CD4-positive, alpha-beta memory T cell (primary cell): ENCODE measurements at regions not wholly inside any gene's neighbourhood (a gene's known extent, or its start where the extent isn't known, plus 50 kb on each side); places are given as distances from the start of the nearest gene placed in this dataset.
"Not testable (repeated sequence)": the region's sequence is repeated elsewhere in the genome, so short reads cannot be mapped to it uniquely, and the experiment has no call there.

Source experiments
- CTCF ChIA-PET: fragments of 350-600 bp; sonication (Branson Sonifier 250); formaldehyde crosslinking; loops from one replicate; lab custom pipeline; 2021; ENCODE audit warnings: inconsistent platforms; ENCODE audit not compliant: partially characterized antibody; lab: Charles Lee
- POLR2A ChIA-PET: fragments of 350-600 bp; sonication (Branson Sonifier 250); formaldehyde crosslinking; loops from one replicate; lab custom pipeline; 2021; ENCODE audit not compliant: partially characterized antibody; lab: Charles Lee
- DNase-seq, 5 donors: peaks; one replicate each; pipeline versions ENCODE4 v3.0.0 to v3.0.0-alpha.2; 2020 to 2022; ENCODE audit warnings: mixed read lengths in 1 of 5
- H3K27ac ChIP-seq: one replicate; pipeline ENCODE4 v1.7.0; 2013; ENCODE audit warnings: low read depth, low read length
- H3K27me3 ChIP-seq: 2 replicates; pipeline ENCODE4 v1.7.0; 2013; ENCODE audit warnings: mild to moderate bottlenecking, low read length, moderate library complexity; ENCODE audit not compliant: insufficient read depth
- H3K36me3 ChIP-seq: 2 replicates; pipeline ENCODE4 v1.7.0; 2013; ENCODE audit warnings: mild to moderate bottlenecking, low read length, moderate library complexity; ENCODE audit not compliant: insufficient read depth
- H3K4me1 ChIP-seq: 2 replicates; pipeline ENCODE4 v1.7.0; 2013; ENCODE audit warnings: mild to moderate bottlenecking, low read length, moderate library complexity; ENCODE audit not compliant: insufficient read depth
- H3K4me3 ChIP-seq, 2 donors: one replicate each; pipeline ENCODE4 v1.7.0; 2013; ENCODE audit warnings: low read length in 2 of 2, mild to moderate bottlenecking in 1 of 2
- H3K9me3 ChIP-seq, 2 donors: one replicate each; pipeline ENCODE4 v1.7.0; 2013; ENCODE audit warnings: low read length in 2 of 2, control low read depth in 1 of 2; ENCODE audit not compliant: control insufficient read depth in 1 of 2
- H3K27ac Mint-ChIP-seq, 7 donors: one replicate each; pipeline ENCODE4 v1.8.0; 2020 to 2021; ENCODE audit warnings: mixed read lengths in 7 of 7, mild to moderate bottlenecking in 6 of 7, inconsistent platforms in 3 of 7, moderate library complexity in 3 of 7
- H3K27me3 Mint-ChIP-seq, 2 donors: one replicate each; pipeline ENCODE4 v1.8.0; 2020 to 2021; ENCODE audit warnings: mixed read lengths in 2 of 2
- H3K36me3 Mint-ChIP-seq, 2 donors: one replicate each; pipeline ENCODE4 v1.8.0; 2020 to 2021; ENCODE audit warnings: mixed read lengths in 2 of 2, inconsistent platforms in 1 of 2, mild to moderate bottlenecking in 1 of 2
- H3K4me1 Mint-ChIP-seq, 4 donors: one replicate each; pipeline ENCODE4 v1.8.0; 2020 to 2021; ENCODE audit warnings: mixed read lengths in 4 of 4, mild to moderate bottlenecking in 1 of 4
- H3K4me3 Mint-ChIP-seq, 8 donors: one replicate each; pipeline ENCODE4 v1.8.0; 2020 to 2021; ENCODE audit warnings: mixed read lengths in 8 of 8, mild to moderate bottlenecking in 7 of 8, moderate library complexity in 6 of 8, inconsistent platforms in 3 of 8
- H3K9me3 Mint-ChIP-seq, 8 donors: one replicate each; pipeline ENCODE4 v1.8.0; 2020 to 2021; ENCODE audit warnings: mixed read lengths in 8 of 8, mild to moderate bottlenecking in 5 of 8, inconsistent platforms in 3 of 8, moderate library complexity in 1 of 8
- intact Hi-C: fragments of 100-400 bp; cut with micrococcal nuclease; formaldehyde crosslinking; loops from one replicate; pipeline ENCODE4 v1.15.1; 2023

GRCh38 chr3:82128271-82128670 lies 366.8 kb upstream of the GBE1 start:
- Histone ChIP-seq H3K4me3 (no peak overlapping the region), H3K36me3 (no peaks in the 10 kb centered on the region), H3K9me3 (no peaks in the 10 kb centered on the region), H3K4me1 (no peaks in the 10 kb centered on the region), H3K27me3 (no peaks in the 10 kb centered on the region), H3K27ac (no peak overlapping the region)
- intact Hi-C loops: no loop called here
- DNase-seq: no peak
- ChIA-PET CTCF (interaction anchor here (0.7 kb wide), 2 partner anchors 13 to 16 kb away, joined by 3 read pairs; no protein-coding TSS in a partner anchor), POLR2A (no interaction called here)
- Mint-ChIP-seq H3K27ac (no peak overlapping the region), H3K27me3 (peaks cover 0 to 1% of the 10 kb centered on the region in 2 donors), H3K4me3 (no peak overlapping the region), H3K4me1 (peaks cover 0 to 2% (median 0%) of the 10 kb centered on the region in 4 donors), H3K9me3 (peaks cover 0 to 3% (median 0%) of the 10 kb centered on the region in 8 donors), H3K36me3 (no peaks in the 10 kb centered on the region)

- no peaks in the 10 kb centered on the region for H3K4me1 ChIP-seq
- intact Hi-C loops: no loop called here
- no peak overlapping the region for H3K27ac ChIP-seq
- no peaks in the 10 kb centered on the region for H3K9me3 ChIP-seq
- Mint-ChIP-seq H3K36me3 (no peaks in the 10 kb centered on the region), H3K27me3 (no peaks in the 10 kb centered on the region), H3K4me3 (no peak overlapping the region), H3K27ac (no peak overlapping the region), H3K4me1 (no peaks in the 10 kb centered on the region), H3K9me3 (peaks cover 0 to 3% (median 0%) of the 10 kb centered on the region in 8 donors)
- no peak overlapping the region for H3K4me3 ChIP-seq
- POLR2A ChIA-PET: no interaction called here
- no peaks in the 10 kb centered on the region for H3K36me3 ChIP-seq
- DNase-seq: no peak
- CTCF ChIA-PET: interaction anchor here (0.9 kb wide), 1 partner anchor 29 kb away, joined by 3 read pairs; no protein-coding TSS in a partner anchor
- no peaks in the 10 kb centered on the region for H3K27me3 ChIP-seq
Observed at GRCh38 chr3:82122554-82123345, 361.3 kb upstream of the GBE1 start.

- Histone ChIP-seq H3K9me3 (no peaks in the 10 kb centered on the region), H3K4me1 (no peaks in the 10 kb centered on the region), H3K4me3 (no peak overlapping the region), H3K36me3 (no peaks in the 10 kb centered on the region), H3K27ac (no peak overlapping the region), H3K27me3 (no peaks in the 10 kb centered on the region)
- Mint-ChIP-seq H3K4me3 (no peak overlapping the region), H3K36me3 (no peaks in the 10 kb centered on the region), H3K27me3 (peaks cover 0 to 2% of the 10 kb centered on the region in 2 donors), H3K9me3 (peaks cover 0 to 23% (median 10%) of the 10 kb centered on the region in 8 donors), H3K4me1 (no peaks in the 10 kb centered on the region), H3K27ac (no peak overlapping the region)
- DNase-seq: peak in 1 of 5 donors; percentile 31
- intact Hi-C loops: no loop called here
- POLR2A ChIA-PET: no interaction called here
- CTCF ChIA-PET: interaction anchor here (0.6 kb wide), 1 partner anchor 13 kb away, joined by 3 read pairs; no protein-coding TSS in a partner anchor
Observed at GRCh38 chr3:82114589-82114988, 353.1 kb upstream of the GBE1 start.

- H3K36me3 Mint-ChIP-seq, DNase-seq, H3K4me1 Mint-ChIP-seq, H3K27ac ChIP-seq, H3K4me3 ChIP-seq, H3K4me1 ChIP-seq, H3K9me3 ChIP-seq, H3K27me3 ChIP-seq, POLR2A ChIA-PET, H3K4me3 Mint-ChIP-seq, H3K27ac Mint-ChIP-seq, H3K36me3 ChIP-seq, H3K27me3 Mint-ChIP-seq, intact Hi-C loops: not testable (repeated sequence)
- CTCF ChIA-PET: interaction anchor here (1.7 kb wide), 1 partner anchor 9 kb away, joined by 4 read pairs; no protein-coding TSS in a partner anchor
- H3K9me3 Mint-ChIP-seq: peaks cover 0 to 19% (median 11%) of the 10 kb centered on the region in 8 donors
Observed at GRCh38 chr3:82110721-82111120, 349.3 kb upstream of the GBE1 start.

- intact Hi-C loops: no loop called here
- H3K27ac Mint-ChIP-seq: no peak overlapping the region
- Histone ChIP-seq H3K36me3 (no peaks in the 10 kb centered on the region), H3K9me3 (no peaks in the 10 kb centered on the region), H3K4me1 (no peaks in the 10 kb centered on the region), H3K4me3 (no peak overlapping the region), H3K27me3 (no peaks in the 10 kb centered on the region), H3K27ac (no peak overlapping the region)
- H3K9me3 Mint-ChIP-seq: peaks cover 0 to 4% (median 1%) of the 10 kb centered on the region in 8 donors
- H3K36me3 Mint-ChIP-seq: no peaks in the 10 kb centered on the region
- no peaks in the 10 kb centered on the region for H3K4me1 Mint-ChIP-seq
- H3K4me3 Mint-ChIP-seq: no peak overlapping the region
- DNase-seq: no peak
- H3K27me3 Mint-ChIP-seq: no peaks in the 10 kb centered on the region
- ChIA-PET POLR2A (no interaction called here), CTCF (no interaction called here)
Observed at GRCh38 chr3:82103241-82103640, 341.8 kb upstream of the GBE1 start.

- POLR2A ChIA-PET: no interaction called here
- intact Hi-C loops: no loop called here
- CTCF ChIA-PET: no interaction called here
Observed at GRCh38 chr3:82100378-82100777, 338.9 kb upstream of the GBE1 start.

GRCh38 chr3:82093641-82094040 lies 332.2 kb upstream of the GBE1 start:
- Mint-ChIP-seq H3K27ac (no peak overlapping the region), H3K4me3 (no peak overlapping the region), H3K36me3 (no peaks in the 10 kb centered on the region), H3K4me1 (no peaks in the 10 kb centered on the region), H3K27me3 (no peaks in the 10 kb centered on the region), H3K9me3 (peaks cover 0 to 6% (median 0%) of the 10 kb centered on the region in 8 donors)
- intact Hi-C loops: no loop called here
- Histone ChIP-seq H3K9me3 (no peaks in the 10 kb centered on the region), H3K27me3 (no peaks in the 10 kb centered on the region), H3K4me3 (no peak overlapping the region), H3K27ac (no peak overlapping the region), H3K36me3 (no peaks in the 10 kb centered on the region), H3K4me1 (no peaks in the 10 kb centered on the region)
- ChIA-PET POLR2A (no interaction called here), CTCF (interaction anchor here (0.7 to 1.3 kb wide), 2 partner anchors 18 to 29 kb away, joined by 3 read pairs; no protein-coding TSS in a partner anchor)
- no peak for DNase-seq

More at GRCh38 chr3:82100378-82100777, 338.9 kb upstream of the GBE1 start:
- Mint-ChIP-seq H3K4me3 (no peak overlapping the region), H3K36me3 (no peaks in the 10 kb centered on the region), H3K27ac (no peak overlapping the region), H3K27me3 (no peaks in the 10 kb centered on the region), H3K9me3 (peaks cover 0 to 2% (median 0%) of the 10 kb centered on the region in 8 donors), H3K4me1 (no peaks in the 10 kb centered on the region)
- H3K27me3 ChIP-seq: no peaks in the 10 kb centered on the region
- no peaks in the 10 kb centered on the region for H3K4me1 ChIP-seq
- H3K36me3 ChIP-seq: no peaks in the 10 kb centered on the region
- no peaks in the 10 kb centered on the region for H3K9me3 ChIP-seq
- no peak overlapping the region for H3K27ac ChIP-seq
- no peak for DNase-seq
- no peak overlapping the region for H3K4me3 ChIP-seq
